Right lung (tissue), 2 donors: ENCODE measurements at regions not wholly inside any gene's neighbourhood (a gene's known extent, or its start where the extent isn't known, plus 50 kb on each side); places are given as distances from the start of the nearest gene placed in this dataset.

ENCODE experiments used
- DNase-seq, 2 donors: peaks; one replicate each; pipeline ENCODE4 v3.0.0-alpha.2; 2013

- DNase-seq, result no peak
Measured at GRCh38 chr1:234554218-234554697, 55.7 kb downstream of the IRF2BP2 start.

DNA sequence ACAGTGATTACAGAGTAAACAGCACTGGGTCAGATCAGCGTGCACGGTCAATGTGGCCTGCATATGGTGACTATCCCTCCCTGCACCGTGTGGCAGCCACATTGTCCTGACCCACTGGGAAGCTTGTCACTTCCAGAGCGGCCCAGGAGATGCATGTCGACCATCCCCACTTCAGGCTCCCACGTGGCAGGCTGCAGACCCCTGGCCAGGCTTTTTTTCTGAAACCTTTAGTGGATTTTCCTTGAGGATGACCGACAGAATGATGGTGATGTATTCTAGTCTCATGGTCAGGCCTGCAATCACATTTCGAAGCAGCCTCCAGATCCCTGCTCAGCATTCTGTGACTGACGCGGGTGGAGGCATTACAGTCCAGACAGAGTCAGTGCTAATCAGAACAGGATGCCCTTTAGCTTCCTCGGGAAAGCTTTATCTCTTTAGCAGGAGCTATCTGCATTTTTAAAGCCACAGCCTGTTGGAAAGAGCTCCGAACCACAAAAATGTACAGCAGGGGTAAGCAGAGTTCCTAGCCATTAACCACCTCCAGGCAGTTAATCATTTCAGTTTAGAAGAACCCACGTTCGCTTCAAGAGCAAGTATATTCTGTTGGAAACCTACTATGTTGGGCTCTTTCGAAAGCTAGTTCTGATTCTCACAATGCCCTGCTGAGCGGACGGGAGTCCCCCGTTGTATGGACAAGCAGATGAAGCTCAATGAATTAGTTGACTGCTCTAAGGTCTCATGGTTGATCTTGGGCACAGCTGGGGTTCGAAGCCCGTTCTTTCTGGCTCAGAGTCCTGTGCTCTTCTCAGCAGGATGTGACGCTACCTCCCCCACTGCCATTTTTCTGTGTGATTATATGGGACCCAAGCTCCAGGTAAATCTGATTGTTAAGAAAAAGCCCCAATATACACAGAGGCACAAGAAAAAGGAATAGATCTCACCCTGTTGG lies 56.5 kb downstream of the IRF2BP2 start:
- no peak for DNase-seq

DNA sequence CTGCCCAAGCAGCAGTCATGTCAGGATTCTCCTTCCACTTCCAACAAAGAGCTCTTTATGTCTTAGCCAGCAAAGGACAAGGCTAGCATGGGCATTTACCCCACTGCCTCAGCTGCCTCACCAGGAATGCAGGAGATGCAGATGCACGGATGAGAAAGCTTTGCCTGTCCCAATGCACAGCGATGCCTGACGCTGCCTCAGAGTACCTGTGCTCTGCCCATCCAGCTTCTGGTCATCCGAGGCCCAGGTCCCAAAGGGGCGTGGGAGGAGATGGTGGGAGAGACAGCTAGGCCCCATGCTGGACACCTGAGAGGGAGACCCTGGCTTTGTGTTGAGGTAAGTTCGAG lies 59.0 kb downstream of the IRF2BP2 start:
- DNase-seq, result no peak

GRCh38 chr1:234550341-234551031 lies 59.5 kb downstream of the IRF2BP2 start:
- no peak for DNase-seq

DNA sequence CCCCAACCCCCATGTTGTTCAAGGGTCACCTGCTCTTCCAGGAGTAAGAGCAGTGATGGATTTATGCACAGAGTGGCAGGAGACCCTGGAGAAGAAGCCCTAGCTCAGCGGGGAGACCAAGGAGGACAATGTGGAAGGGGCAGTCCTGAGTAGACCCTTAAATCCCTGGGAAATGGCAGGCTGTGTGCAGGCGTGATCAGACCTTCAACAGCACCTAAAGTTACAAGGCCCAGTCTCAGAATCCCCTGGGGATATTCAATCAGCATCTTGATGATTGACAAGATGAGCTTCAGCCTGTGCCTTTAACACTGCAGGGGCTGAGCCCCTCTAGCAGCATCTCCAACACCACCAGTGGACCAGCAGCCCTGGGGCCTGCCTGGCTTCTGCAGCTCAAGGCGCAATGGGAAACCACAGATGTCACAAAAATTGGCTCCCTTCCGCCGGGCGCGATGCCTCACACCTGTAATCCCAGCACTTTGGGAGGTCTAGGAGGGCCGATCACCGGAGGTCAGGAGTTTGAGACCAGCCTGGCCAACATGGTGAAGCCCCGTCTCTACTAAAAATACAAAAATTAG lies 60.4 kb downstream of the IRF2BP2 start:
- no peak for DNase-seq

- no peak for DNase-seq
Measured at GRCh38 chr1:234546890-234547788, 62.8 kb downstream of the IRF2BP2 start.

DNA sequence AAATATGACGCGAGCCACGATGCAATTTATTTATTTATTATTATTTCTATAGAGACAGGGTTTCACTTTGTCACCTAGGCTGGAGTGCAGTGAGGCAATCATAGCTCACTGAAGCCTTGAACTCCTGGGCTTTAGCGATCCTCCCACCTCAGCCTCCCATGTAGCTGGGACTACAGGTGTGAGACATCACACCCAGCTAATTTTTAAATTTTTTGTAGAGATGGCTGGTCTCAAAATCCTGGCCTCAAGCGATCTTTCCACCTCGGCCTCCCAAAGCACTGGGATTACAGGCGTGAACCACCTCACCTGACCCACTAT lies 63.6 kb downstream of the IRF2BP2 start:
- DNase-seq, result no peak

GRCh38 chr1:234545517-234546386 lies 64.2 kb downstream of the IRF2BP2 start:
- peak in 1 of 2 donors; percentile 40 for DNase-seq

DNA sequence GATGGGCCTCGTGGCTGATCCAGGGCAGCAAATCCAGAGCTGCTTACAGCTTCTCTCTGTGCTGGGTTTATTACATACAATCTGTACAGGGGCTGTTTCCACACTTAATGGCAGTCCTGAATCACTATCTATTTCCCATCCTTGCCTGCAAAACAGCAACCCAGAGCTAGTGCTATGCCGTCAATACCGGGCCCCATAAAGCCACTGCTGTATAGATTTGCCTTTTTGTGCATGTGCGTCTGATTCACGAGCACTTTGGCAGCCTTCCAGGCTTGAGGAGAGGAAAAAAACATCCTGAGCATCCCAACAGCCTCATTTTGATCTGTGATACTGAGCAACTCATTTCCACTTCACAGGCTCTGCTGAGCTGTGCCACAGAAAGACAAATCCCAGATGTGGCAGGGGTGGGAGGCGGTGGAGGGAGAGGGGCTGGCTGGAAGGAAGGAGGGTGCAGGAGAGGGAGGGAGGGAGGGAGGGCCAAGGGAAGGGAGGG lies 65.2 kb upstream of the TARBP1 start:
- DNase-seq, result peak; percentile 86 to 91

GRCh38 chr1:234543442-234544086 lies 64.6 kb upstream of the TARBP1 start:
- DNase-seq, result no peak

DNA sequence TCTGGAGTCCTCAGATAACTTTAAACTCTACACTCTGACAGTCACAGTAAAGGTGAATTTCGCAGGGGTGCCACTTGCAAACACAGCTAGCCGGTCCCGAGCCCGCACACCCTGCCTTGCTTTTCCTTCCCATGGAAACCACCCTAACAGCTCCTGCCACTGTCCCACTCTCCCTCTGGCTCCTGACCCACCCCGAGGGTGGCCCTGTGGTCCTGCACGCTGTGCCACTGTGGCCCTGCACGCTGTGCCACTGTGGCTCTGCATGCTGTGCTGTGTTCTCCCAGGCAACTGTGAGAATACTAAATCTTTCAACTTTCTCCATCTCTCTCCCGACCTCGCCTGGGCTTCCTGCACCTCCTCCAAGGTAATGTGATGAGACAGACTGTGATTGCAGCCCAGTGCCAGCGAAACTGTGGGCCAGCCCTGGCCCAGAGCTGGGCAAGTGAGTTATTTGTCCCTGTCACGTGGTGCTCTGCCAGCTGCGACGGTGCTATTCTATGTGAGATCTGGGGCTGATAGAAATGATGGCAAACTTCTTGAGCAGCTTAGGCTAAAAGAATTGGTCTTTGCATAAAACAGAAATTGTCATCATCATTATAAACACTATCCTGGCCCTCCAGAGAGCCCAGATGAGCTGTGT lies 63.4 kb upstream of the TARBP1 start:
- no peak for DNase-seq

GRCh38 chr1:234541286-234541975 lies 62.5 kb upstream of the TARBP1 start:
- DNase-seq, result no peak

DNA sequence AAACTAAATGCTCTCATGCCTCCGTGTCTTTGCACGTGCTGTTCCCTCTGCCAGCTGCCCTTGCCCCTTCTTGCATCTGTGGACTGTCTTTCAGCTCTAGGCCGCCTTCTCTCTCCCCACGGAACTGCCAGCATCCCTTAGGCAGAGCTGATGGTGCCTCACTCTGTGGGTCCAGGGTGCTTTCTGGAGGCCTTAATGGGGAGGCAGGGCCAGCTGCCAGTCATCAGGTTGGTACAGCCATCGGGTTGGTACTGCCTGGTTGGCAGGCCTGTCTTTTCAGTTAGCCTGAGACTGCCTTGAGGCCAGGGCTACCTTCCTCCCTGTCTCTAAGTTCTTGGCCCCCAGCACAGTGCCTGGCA lies 61.4 kb upstream of the TARBP1 start:
- DNase-seq, result no peak

- no peak for DNase-seq
Measured at GRCh38 chr1:234539666-234540403, 60.9 kb upstream of the TARBP1 start.

DNA sequence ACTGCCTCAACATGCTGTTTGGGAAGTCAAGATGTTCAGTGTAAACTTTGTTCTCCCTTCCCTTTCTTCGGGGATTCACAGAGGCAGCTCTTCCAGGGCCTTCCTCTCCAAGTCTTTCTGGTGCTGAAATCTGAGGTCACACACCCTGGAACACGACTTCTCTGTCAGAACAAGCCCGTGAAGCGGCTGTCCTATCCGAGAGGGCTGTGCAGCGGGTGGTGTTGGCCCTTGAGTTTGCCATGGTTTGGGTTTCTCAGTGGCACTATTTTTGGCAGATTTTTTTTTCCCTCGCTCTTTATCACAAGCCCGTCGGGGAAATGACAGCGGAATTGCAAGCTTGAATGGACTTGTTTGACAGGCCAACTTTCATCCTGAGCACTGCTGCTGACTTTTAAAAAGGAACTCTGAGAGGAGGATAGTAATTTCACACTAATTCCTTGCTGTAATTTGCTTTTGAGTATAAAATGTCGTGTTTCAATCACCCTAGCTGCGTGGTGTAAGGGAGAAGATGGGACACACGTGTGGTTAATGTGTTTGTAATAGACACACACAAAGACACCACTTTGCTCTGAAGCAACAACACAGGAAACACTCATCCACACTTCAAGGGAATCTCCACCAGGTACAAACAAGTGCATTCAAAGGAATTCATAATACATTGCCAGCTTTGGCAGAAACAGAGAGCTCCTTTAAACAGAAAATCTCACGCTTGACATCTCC lies 60.1 kb upstream of the TARBP1 start:
- peak in 1 of 2 donors; percentile 32 for DNase-seq

DNA sequence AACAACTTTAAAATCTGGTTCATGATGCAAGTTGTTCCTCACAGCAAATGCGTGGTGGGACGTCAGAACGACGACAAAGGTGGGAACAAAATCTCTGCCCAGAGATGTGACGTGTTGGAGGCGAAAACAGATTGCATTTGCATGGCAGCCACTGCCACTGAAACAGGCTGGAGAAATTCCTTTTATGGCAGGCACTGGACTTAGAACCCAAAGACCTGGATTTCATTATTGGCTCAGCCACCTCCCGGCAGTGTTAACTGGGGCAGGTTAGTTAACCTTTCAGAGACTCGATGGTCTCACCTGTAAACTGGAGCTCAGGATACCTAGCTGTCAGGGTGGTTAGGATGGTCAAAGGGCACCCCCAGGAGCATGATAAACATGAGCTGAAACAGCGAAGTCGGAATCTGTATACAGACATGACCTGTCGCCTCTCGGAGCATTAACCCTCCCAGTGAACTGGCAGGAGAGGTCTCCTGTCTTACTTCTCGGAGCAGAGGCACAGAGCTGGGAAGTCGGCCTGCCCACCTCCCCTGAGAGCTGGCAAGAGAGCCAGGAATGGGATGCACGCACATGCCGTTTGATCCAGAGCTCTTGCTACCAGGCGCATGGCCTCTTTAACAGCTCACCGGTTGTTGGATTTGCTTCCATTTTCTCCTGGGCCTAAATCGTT lies 59.2 kb upstream of the TARBP1 start:
- no peak for DNase-seq

- DNase-seq, result no peak
Measured at GRCh38 chr1:234537236-234537635, 58.3 kb upstream of the TARBP1 start.
